ENCODE measurements at regions not wholly inside any gene's neighbourhood (a gene's known extent, or its start where the extent isn't known, plus 50 kb on each side); places are given as distances from the start of the nearest gene placed in this dataset.

GRCh38 chr5:4359847-4360246, 764.2 kb downstream of the IRX1 start:
- FAIRE-seq (no peak), DNase-seq (ENCODE audit: insufficient read length, low spot score) (no peak)

GRCh38 chr5:4361753-4362152, 766.1 kb downstream of the IRX1 start:
- FAIRE-seq (no peak), DNase-seq (ENCODE audit: insufficient read length, low spot score) (no peak)

GRCh38 chr5:4362411-4362810, 766.8 kb downstream of the IRX1 start:
- DNase-seq (ENCODE audit: insufficient read length, low spot score): no peak
- FAIRE-seq: no peak

GRCh38 chr5:4363045-4363444, 767.4 kb downstream of the IRX1 start:
- DNase-seq (ENCODE audit: insufficient read length, low spot score) (no peak), FAIRE-seq (no peak)

- DNase-seq (ENCODE audit: insufficient read length, low spot score) (no peak), FAIRE-seq (no peak)
Observed at GRCh38 chr5:4366628-4367027, 771.0 kb downstream of the IRX1 start.

- DNase-seq (ENCODE audit: insufficient read length, low spot score) (no peak), FAIRE-seq (no peak)
Observed at GRCh38 chr5:4370218-4370617, 769.9 kb upstream of the ADAMTS16 start.

- no peak for DNase-seq (ENCODE audit: insufficient read length, low spot score)
Observed at GRCh38 chr5:4372481-4372880, 767.6 kb upstream of the ADAMTS16 start.

GRCh38 chr5:4373051-4373820, 766.9 kb upstream of the ADAMTS16 start:
- FAIRE-seq (no peak), DNase-seq (ENCODE audit: insufficient read length, low spot score) (no peak)

More at GRCh38 chr5:4372481-4372880, 767.6 kb upstream of the ADAMTS16 start:
- no peak for FAIRE-seq

GRCh38 chr5:4374866-4375265, 765.3 kb upstream of the ADAMTS16 start:
- no peak for FAIRE-seq
- no peak for DNase-seq (ENCODE audit: insufficient read length, low spot score)

- FAIRE-seq: no peak
- DNase-seq (ENCODE audit: insufficient read length, low spot score): no peak
Observed at GRCh38 chr5:4375640-4376039, 764.5 kb upstream of the ADAMTS16 start.

GRCh38 chr5:4383102-4383501, 757.0 kb upstream of the ADAMTS16 start:
- no peak for FAIRE-seq

GRCh38 chr5:4383518-4384198, 756.5 kb upstream of the ADAMTS16 start:
- no peak for DNase-seq (ENCODE audit: insufficient read length, low spot score)
- FAIRE-seq: no peak

More at GRCh38 chr5:4383102-4383501, 757.0 kb upstream of the ADAMTS16 start:
- DNase-seq (ENCODE audit: insufficient read length, low spot score): no peak

- FAIRE-seq (no peak), DNase-seq (ENCODE audit: insufficient read length, low spot score) (no peak)
Observed at GRCh38 chr5:4384649-4385048, 755.5 kb upstream of the ADAMTS16 start.

- no peak for DNase-seq (ENCODE audit: insufficient read length, low spot score)
Observed at GRCh38 chr5:4386152-4386551, 754.0 kb upstream of the ADAMTS16 start.

GRCh38 chr5:4387290-4387689, 752.8 kb upstream of the ADAMTS16 start:
- FAIRE-seq (no peak), DNase-seq (ENCODE audit: insufficient read length, low spot score) (no peak)

More at GRCh38 chr5:4386152-4386551, 754.0 kb upstream of the ADAMTS16 start:
- FAIRE-seq: no peak

GRCh38 chr5:4395752-4396151, 744.4 kb upstream of the ADAMTS16 start:
- DNase-seq (ENCODE audit: insufficient read length, low spot score) (no peak), FAIRE-seq (no peak)

- FAIRE-seq: no peak
- DNase-seq (ENCODE audit: insufficient read length, low spot score): no peak
Observed at GRCh38 chr5:4405614-4406219, 734.4 kb upstream of the ADAMTS16 start.

GRCh38 chr5:4410151-4410550, 730.0 kb upstream of the ADAMTS16 start:
- DNase-seq (ENCODE audit: insufficient read length, low spot score) (no peak), FAIRE-seq (no peak)

- FAIRE-seq (no peak), DNase-seq (ENCODE audit: insufficient read length, low spot score) (no peak)
Observed at GRCh38 chr5:4411664-4412063, 728.5 kb upstream of the ADAMTS16 start.

GRCh38 chr5:4413996-4414395, 726.1 kb upstream of the ADAMTS16 start:
- DNase-seq (ENCODE audit: insufficient read length, low spot score) (no peak), FAIRE-seq (no peak)

- DNase-seq (ENCODE audit: insufficient read length, low spot score) (no peak), FAIRE-seq (no peak)
Observed at GRCh38 chr5:4418084-4418483, 722.0 kb upstream of the ADAMTS16 start.

- no peak for DNase-seq (ENCODE audit: insufficient read length, low spot score)
- FAIRE-seq: no peak
Observed at GRCh38 chr5:4419281-4419680, 720.8 kb upstream of the ADAMTS16 start.

All from GM19239 (cell line).